Posterior vena cava (tissue), 2 donors: ENCODE measurements at regions not wholly inside any gene's neighbourhood (a gene's known extent, or its start where the extent isn't known, plus 50 kb on each side); places are given as distances from the start of the nearest gene placed in this dataset.
A peak's percentile ranks its signal among the peaks of the same experiment; 100 is the strongest.
"Not testable (repeated sequence)": the region's sequence is repeated elsewhere in the genome, so short reads cannot be mapped to it uniquely, and the experiment has no call there.

Experiments used
- DNase-seq: peaks from one replicate; pipeline ENCODE4 v3.0.0-alpha.2; 2020; ENCODE audit warnings: low spot score
- intact Hi-C, 2 donors: fragments of 100-400 bp; cut with DNase I; formaldehyde crosslinking; loops; one replicate each; pipeline versions ENCODE4 v1.14.1 to v1.14.2; 2022 to 2023
- donor health status: DM: yes; HTN: yes; CAD: no.
- donor health status: DM: yes; HTN: yes; CAD: no.

GRCh38 chrX:110966091-110966454, 129.9 kb upstream of the PAK3 start:
- intact Hi-C loops = no loop called here

GRCh38 chrX:110965409-110966090, 130.4 kb upstream of the PAK3 start:
- no peak for DNase-seq
- intact Hi-C loops = no loop called here

More at GRCh38 chrX:110966091-110966454, 129.9 kb upstream of the PAK3 start:
- DNase-seq = no peak

DNA sequence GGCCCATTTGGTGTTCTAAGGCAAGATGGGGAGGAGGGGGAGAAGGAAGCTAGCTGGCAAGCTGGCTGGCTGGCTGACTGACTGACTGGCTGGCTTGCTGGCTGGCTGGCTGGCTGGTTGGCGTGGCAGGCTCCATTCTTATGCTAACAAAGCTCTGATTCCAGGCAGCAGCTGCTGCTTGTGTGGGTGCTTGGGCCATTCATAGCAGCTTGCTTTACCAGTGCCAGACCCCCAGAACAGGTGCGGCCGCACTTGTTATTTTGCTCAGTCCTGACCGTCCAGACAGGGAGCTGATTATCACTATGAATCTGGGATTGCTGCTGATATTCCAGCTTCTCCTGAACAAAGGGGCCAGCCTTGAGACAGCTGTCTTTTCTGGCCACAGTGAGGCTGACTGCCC, 131.2 kb upstream of the PAK3 start:
- DNase-seq = no peak
- intact Hi-C loops = no loop called here

DNA sequence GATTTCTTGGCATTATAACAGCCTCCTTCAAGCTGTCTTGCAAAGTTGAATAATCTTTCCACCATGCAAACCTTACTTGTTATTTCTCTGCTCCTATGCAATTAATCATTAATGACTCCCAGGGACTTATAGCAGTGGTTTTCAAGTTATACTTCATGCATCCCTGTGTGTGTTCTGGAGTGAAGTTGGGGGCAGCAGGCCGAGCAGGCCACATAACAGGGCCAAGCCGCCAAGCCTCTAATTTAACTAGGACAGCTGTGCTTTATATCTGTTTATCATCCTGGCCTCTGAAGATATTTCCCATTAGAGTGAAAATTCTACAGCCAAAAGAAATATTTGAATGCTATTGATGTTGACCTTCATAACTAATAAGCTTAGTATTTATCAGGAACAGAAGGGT, 133.5 kb upstream of the PAK3 start:
- intact Hi-C loops = no loop called here

GRCh38 chrX:110955706-110956105, 140.3 kb upstream of the PAK3 start:
- no peak for DNase-seq

More for the DNA sequence above, 133.5 kb upstream of the PAK3 start:
- no peak for DNase-seq

GRCh38 chrX:110954428-110955100, 141.4 kb upstream of the PAK3 start:
- DNase-seq = no peak

More at GRCh38 chrX:110955706-110956105, 140.3 kb upstream of the PAK3 start:
- intact Hi-C loops = no loop called here

DNA sequence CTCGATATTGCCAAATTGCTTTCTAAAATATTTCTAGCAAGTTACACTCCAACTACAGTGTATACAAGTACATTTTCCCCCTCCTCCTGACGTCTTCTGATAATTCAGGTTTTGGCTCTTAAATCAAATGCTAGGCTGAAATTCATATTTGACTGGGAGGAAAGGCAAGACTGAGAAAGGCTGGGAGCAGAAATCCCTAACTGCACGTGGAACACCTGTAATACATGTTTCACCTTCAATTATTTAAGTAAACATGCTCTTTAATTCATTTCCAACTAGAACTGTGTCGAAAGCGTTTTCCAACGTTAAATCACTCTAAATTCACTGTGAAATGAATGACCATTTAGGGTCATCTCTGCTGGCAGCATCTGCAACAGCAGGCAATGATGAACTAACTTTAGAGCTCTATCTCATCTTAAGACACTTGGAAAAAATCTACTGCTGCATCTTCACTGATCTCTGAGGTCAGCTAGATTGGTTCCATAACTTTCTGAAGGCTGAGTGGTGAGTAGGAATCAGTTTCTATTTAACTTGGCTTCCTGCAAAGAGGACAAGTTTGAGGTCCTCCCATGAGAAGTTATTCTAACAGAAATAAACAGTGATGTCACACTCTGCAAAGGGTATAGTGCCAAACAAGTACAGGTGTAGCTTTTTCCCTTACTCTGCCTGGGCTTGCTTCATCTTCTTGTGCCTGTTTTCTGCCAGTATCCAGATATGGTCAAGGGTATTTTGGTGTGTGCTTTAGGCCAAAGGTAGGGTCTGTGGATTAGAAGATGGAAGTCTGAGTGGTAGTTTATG, 144.3 kb upstream of the PAK3 start:
- no peak for DNase-seq
- intact Hi-C loops = no loop called here

More at GRCh38 chrX:110954428-110955100, 141.4 kb upstream of the PAK3 start:
- intact Hi-C loops = no loop called here

- DNase-seq = no peak
- intact Hi-C loops = no loop called here
Measured at GRCh38 chrX:110944751-110945675, 149.4 kb upstream of the CHRDL1 start.

DNA sequence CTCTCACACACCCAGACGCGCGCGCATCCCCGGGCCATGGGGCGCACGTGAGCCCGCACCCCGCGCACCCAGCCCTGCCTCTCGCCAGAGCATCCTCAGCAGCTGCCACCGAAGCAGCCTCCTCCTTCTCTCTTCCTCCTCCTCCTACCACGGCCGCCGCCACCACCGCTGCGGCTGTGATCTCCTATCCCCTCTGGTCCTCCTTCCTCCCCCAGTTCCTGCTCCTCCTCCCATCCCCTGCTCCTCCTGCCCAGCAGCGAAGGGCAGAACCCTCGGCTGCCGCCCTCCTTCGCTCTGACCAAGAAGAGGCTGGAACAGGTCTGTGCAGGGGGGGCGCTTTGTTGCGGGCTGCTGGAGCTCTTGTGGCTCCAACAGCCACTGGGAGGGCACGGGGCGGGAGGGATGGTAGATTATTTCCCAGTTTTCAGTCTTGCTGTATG, 148.7 kb upstream of the CHRDL1 start:
- peak; percentile 81 for DNase-seq
- intact Hi-C loops = no loop called here

DNA sequence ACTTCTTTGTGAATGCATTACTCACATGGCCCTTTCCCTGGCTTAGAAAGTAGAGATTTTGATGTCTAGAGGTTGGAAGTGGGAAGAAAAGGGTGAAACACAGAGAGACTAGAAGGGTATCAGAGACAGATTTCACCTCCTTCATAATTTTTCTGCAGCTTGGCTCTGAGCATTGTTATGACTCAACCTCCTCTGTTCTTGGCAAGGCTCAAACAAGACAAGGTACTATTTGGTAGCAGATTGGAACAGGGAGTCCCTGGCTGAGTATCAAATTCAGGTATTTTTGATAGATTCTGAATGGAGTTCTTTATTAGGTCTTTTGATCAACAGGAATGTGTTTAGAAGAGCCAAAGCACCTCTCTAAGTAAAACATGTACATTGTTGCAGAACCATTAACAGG, 146.3 kb upstream of the CHRDL1 start:
- intact Hi-C loops = no loop called here
- DNase-seq = no peak

DNA sequence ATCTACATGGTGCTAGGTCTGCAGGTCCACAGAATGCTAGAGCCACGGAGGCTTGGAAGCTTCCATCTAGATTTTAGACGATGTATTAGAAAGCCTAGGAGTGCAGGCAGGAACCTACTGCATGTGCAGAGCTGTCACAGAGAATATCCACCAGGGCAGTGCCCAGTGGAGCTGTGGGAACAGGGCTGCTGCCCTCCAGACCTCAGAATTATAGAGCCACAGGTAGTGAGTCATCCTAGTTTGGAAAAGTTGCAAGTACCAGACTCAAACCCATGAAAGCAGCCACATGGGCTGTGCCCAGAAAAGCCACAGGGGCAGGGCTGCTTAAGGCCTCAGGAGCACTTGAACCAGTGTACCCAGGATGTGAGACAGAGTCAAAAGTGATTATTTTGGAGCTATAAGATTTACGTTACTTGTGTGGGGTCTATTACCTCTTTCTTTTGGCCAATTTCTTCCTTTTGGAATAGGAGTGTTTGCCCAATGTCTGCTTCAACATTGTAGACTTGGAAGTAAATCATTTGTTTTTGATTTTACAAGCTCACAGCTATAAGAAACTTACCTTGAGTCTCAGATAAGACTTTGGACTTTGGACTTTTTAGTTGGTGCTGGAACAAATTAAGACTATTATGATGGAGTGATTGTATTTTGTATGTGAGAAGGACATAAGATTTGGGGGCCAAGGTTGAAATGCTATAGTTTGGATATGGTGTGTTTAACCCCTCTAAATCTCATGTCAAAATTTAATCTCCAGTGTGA, 143.5 kb upstream of the CHRDL1 start:
- intact Hi-C loops = no loop called here
- no peak for DNase-seq

GRCh38 chrX:110924871-110925270, 129.3 kb upstream of the CHRDL1 start:
- intact Hi-C loops = no loop called here
- no peak for DNase-seq

- intact Hi-C loops = no loop called here
- no peak for DNase-seq
Measured at GRCh38 chrX:110920991-110921390, 125.4 kb upstream of the CHRDL1 start.

DNA sequence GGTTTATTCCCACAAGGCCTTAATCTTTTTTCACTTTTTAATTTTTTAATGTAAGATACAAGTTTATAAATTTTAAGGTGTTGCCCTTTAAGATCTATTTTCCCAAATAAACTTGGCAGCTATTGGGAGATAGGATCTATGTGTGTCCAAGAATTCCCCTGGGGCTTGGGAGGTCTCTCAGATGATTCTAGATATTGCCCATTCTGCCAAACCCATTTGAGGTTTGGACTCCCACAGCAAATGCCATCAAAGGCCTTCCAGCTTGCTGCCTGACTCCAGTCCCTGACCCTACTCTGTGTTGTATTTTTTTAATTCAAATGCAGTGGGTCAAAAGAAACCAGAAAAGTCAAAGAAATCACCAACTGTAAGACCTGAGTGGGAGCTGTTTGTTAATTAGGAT, 120.0 kb upstream of the CHRDL1 start:
- no peak for DNase-seq
- intact Hi-C loops = no loop called here

DNA sequence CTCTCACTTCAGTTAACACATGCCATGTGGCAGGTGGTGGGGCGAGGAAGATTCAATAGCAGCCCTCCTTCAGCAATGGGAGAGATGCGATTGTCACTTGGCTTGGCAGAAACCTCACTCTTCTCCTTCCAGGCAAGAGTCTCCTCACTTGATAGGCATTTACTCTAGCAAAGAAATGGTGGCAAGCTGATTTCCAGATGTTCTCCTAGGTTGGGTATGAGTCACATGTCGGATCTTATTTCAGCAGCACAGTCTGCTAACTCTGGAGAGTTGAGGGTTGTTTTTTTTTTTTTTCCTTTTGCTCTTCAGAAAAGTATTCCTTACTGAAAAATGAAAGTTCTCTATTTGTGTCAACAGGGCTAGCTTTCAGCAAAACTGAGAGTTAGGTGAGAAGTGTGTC, 119.5 kb upstream of the CHRDL1 start:
- no peak for DNase-seq
- intact Hi-C loops = no loop called here

DNA sequence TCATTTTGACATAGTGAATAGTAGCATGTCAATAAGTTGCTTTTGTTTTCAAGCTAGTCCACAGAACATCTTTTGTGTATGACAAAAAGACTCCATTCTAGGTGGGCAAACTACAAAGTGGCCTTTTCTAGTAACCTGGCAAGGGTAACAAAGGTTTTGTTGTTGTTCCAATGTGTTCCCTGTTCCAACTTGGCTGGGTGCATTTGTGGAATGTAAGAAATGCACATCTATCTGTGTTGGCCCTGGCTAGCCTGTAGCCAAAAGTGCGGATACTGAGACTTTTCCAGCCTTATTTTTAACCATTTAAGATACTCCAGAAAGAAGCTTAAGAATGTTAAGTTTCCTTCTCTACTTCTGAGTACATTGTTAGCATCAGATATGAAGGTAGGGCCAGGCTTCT, 118.7 kb upstream of the CHRDL1 start:
- intact Hi-C loops = no loop called here
- no peak for DNase-seq

- DNase-seq, intact Hi-C loops: not testable (repeated sequence)
Measured at GRCh38 chrX:110904747-110905146, 109.1 kb upstream of the CHRDL1 start.

GRCh38 chrX:110881971-110882370, 86.4 kb upstream of the CHRDL1 start:
- no peak for DNase-seq
- intact Hi-C loops = no loop called here

DNA sequence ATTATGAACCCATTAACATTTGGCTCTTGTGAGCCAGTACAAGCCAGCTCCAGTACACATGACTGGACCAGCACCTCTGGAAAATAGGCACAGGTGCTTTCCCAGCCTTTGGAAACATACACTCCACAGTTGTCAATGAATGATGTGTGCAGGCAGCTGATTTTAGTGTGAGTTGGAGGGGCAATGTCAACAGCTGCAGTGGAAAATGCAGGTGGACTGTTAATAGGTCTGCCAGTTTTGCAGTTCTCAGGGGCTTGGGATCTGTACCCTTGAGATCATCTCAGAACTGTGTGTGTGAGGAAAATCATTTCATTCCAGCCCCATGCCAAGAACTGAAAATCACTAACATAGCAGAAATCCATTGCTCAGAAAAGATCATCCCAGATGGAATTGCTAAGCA, 81.7 kb upstream of the CHRDL1 start:
- intact Hi-C loops = no loop called here
- DNase-seq = no peak
